ENCODE measurements at regions not wholly inside any gene's neighbourhood (a gene's known extent, or its start where the extent isn't known, plus 50 kb on each side); places are given as distances from the start of the nearest gene placed in this dataset.
"Not testable (repeated sequence)": the region's sequence is repeated elsewhere in the genome, so short reads cannot be mapped to it uniquely, and the experiment has no call there.

DNA sequence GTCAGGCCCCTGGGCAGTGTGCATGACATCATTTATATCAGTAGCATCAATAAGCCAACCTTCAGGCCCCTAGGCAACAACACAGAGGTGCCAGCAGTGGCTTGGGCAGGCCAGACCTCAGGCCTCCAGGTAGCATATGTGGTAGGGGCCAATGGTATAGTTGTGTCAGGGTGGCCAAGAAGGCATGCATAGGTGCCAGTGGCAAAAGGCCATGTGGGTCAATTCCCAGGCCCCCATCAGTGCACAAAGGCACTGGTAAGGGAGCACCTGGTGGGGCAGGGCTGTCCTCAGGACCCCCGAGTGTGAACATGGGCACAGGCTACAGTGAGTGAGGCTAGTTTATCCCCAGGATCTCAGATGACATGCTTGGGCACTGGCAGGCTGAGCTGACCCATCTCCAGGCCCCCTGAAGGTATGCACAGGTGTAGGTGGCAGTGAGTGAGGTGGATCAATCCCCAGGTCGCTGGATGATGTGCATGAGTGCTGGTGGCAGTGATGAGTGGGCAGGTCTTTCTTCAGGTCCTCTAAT, 244.1 kb upstream of the ZNF385D start:
- DNase-seq: no peak

DNA sequence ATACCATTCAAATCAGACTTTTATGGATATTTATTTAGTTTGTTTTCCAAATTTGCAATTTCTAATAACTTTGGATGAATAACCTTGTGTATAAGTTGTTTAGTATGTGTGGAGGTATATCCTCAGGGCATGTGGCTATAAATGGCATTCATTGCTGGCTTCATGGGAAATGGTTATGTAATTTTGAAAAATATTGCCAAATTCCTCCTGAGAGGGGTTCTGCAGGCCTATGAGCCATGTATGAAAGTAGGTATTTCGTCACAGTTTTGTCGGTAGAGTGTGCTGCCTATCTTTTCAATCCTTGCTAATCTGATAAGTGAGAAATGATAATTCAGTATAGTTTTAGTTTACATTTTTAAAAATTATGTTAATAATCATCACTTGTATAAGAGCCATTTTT, 256.4 kb upstream of the ZNF385D start:
- no peak for DNase-seq

DNA sequence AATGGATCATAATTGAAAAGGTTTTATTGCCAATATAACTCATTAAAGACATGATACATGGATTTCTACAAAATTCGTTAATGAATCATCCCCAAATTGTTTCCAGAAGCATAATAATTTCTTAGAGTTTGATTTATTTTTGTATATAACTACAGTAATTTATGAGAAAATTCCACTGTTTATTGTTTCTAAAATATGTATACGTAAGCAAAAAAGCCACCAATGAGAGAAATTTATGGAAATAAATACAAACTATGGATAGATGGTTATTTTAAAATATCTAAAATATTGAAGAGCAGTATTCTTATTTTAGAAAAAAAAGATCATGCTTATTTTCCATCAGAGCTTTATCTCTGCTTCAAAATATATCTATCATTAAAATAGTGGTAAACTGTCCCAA, 260.0 kb upstream of the ZNF385D start:
- DNase-seq: no peak

DNA sequence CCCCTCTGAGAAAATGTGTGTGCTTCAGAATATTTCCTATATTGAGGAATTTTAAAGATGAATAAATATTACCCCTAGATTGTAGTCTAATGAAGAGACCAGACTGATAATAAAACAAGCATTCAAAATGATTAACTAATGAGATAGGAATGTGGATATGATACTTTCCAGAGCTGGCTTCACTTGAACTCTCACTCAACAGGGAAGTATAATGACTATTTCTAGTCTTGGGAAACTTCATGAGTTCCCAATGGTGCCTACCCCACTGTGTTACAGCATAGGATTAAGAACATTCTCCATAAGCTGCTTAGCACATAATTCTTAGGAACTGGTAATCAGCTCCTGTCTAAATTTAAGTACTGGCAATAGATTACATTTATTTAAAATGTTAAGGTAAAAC, 261.5 kb upstream of the ZNF385D start:
- no peak for DNase-seq

DNA sequence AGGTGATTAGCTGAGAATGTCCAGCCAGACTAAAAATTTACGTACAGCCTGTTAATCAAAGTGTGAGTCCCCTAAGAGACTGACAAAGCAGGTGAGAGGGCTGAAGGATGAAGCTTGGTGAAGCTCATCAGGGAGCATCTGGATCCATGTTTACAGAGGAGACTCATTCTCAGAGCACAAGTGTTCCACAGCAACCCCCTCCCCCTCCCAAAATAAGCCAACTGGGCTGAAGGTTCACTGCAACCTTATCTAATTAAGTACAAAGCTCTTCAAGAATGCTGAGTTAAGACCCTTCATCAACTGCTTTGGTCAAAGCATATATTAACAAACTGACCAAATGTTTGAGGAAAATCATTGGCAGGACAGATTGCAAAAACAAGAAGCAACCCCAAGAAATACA, 262.6 kb upstream of the ZNF385D start:
- no peak for DNase-seq

DNA sequence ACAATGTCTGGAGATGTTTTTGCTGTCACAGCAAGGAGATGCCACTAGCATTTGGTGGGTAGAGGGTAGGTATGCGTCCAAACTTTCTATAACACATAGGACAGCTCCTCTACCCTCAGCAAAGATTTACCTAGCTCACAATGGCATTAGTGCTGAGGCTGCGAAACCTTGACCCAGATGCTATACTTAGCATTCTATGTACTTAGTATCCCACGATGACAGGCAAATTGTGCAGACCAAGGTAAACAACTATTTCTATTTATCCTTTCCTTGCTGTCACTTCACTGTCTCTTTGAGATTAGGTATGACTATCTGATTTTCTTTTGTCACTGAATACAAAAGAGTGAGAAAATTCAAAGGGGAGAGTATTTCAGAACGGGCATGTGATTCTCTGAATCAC, 265.2 kb upstream of the ZNF385D start:
- no peak for DNase-seq

DNA sequence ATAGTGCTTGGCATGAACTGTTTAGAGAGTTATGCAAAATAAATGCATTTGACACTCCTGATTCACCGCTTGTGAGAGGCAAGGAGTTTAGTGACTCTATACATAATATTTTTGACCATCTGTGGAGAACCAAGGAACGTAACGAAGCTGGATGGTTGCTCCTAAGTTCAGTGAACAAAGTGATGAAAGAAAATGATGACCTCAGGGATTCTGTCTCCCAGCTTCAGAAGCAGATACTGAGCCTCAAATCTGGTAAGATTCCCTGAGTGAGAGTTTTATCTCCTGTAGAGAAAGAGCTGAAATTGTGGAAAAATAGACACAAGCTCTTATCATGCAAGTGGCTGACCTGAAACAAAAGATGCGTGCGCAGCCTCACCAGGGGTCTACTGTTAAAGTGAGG, 273.6 kb upstream of the ZNF385D start:
- DNase-seq: not testable (repeated sequence)

DNA sequence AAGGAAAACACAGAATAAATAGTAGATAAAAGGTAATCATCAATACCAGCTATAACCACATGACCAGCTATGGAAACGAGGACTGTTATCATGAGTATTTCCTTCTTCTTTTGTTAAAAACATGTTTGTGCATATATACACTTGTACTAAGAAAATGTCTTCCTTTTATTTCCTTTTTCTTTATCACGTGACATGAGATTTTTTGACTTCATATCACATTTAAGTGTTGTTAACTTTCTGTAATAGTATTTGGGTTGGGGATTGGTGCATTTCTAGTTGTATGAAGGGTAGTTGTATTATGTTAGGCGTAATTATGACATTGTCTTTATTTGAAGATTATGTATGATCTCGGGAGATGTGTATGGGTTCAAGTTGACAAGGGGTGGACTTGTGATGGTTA, 278.5 kb upstream of the ZNF385D start:
- DNase-seq: no peak

DNA sequence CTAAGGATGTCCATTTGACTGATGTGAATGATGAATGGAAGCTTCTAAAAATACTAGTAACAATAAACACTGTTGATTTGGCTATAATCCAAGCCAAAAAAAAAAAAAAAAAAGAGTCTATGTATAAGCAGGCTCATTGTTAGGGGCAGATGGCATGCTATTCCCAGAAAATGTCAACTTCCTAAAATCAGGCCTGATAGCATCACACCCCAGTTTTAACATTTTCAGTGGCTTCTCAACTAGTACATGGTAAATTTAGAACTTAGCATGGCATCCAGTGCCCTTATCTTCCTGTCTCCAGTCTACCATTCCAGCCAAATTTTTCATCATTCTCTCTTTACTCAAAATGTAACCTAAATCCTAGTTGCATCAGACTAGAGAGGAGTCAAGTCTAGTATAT, 288.2 kb upstream of the ZNF385D start:
- DNase-seq: no peak

DNA sequence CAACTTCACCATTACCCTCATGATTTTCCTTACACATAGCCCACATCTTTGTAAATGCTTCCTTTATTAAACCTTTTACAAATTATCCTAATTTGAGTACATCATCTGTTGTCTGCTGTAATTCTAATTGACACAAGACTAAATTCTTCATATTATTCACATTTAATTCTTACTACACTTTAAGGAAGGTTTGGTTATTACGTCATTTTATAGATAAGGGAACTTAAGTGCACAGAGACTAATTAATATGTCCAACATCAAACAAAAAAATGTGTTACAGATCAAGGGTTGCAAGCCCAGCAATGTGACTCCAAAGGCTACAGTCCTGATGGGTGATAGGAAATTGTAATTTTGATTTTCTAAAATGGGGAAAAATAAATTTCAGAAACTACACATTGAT, 289.1 kb upstream of the ZNF385D start:
- DNase-seq: no peak

DNA sequence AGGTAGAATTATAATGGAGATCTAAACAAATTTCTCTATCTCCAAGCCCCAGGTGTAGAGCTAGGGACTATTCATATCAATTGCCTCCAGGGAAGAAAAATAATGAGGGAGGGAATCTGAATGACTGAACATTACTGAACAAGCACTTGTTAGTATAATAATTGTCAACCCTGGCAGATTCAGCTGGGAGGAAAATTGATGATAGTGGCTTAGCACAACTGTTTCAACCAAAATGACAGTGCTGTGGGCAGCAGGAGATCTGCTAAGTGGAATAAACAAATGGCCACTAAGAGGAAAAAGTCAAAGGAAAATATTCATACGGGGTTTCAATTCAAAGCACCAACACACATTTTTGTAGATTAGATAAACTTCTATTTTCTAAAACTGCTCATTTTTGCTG, 294.9 kb upstream of the ZNF385D start:
- DNase-seq: no peak

DNA sequence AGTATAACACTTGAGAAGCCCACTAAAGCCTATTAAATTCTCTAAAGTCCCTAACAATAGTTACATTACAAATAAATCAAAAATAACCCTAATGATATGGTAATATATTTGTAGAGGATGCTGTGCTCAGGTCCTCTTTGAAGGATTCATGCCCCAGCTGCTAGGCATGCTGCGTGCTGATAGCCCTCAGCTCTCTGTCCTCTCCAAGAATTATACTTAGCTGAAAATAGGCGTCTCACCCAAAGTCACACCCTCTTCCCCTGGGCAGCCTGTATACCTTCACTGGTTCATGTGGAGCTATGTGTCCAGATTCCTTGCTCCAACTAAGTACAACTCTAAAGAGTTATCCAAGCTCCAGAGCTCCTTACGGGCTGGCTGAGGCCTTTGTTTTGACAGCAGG, 312.5 kb upstream of the ZNF385D start:
- no peak for DNase-seq

DNA sequence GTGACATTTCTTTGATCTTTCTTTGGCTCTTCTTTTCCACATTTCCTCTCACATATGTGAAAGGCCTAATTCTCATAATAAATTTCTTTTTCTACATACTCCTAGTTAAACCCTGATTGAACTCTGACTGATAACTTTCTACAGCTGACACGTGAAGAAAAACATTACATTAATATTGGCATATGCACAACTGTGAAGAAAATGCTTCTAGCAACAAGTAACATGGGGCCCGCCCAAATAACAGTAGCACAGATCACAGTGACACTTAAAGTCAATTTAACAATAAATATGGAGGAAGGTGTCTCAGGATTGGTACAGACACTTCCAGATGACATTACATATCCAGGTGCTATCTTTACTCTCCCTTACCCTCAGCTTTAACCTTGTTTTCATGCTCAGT, 317.6 kb upstream of the ZNF385D start:
- DNase-seq: no peak

DNA sequence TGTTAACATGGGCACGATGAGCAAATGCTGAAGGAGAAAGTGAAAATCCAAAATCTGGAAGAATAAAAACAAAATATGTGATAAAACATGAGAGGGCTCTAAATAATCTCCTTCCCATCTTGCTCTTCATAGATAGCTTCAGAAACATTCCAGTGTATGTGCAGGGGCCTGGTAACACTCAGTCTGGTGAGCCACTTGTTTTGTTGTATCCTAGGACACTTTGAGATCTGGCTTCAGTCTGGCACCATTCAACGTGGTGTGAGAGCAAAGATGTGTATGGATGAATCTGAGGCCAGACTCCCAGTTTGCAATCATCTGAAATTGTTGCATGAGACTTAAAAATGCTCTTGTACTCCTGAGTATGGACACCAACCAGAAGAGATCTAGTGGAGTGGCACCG, 337.2 kb upstream of the ZNF385D start:
- no peak for DNase-seq

DNA sequence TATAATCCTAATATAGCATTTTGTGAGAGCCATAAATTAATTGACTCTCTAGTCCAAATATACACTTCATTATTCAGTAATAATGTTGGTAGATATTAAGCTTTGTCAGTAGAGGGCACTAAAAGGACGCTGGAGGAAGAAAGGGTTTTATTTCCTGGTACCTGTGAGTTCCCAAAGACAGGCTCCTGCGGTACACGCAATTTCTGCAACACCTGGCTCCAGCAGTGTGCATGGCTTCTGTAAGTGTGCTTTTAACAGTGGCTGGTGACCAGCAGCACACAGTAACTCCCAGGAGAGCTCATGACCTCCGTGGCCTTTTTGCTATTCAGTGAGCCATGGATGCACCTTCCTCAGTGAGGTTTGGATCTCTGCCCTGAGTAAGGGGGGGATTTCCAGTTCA, 338.3 kb upstream of the ZNF385D start:
- DNase-seq: no peak

DNA sequence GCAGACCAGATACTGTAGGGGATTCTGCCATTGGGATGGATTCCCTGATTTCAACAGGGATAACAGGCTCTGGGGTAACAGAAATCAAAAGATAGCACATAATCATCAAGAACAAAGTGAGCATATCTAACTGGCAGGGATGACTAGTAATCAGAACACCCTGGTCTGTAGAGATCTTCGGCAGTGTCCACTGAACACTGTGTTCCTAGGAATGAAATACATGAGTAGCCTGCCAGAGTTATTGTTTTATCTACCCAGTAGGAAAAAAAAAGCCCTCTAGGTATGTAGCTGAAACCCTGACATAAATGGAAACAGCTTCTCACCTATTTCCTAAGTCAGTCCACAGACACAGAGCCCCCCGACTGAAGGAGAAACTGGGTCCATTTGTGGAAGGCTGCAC, 340.3 kb upstream of the ZNF385D start:
- DNase-seq: no peak

DNA sequence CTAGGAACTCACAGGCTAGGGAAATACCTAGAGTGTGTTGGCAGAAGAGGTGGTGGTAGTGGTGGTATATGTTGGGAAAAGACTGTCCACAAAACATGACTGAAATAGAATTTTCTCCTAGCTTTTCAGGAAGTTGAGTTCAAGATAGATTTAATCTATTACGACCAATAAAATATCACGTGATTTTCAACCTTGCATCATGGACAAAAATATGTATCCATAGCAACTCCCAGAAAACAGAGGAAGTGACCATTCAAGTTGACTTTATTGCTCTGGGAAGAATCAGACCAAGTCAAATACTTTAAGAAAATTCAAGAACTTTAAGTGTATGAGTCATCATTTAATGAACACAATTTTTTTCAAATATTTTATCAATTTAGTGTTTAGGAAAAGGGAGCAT, 347.0 kb upstream of the ZNF385D start:
- no peak for DNase-seq

DNA sequence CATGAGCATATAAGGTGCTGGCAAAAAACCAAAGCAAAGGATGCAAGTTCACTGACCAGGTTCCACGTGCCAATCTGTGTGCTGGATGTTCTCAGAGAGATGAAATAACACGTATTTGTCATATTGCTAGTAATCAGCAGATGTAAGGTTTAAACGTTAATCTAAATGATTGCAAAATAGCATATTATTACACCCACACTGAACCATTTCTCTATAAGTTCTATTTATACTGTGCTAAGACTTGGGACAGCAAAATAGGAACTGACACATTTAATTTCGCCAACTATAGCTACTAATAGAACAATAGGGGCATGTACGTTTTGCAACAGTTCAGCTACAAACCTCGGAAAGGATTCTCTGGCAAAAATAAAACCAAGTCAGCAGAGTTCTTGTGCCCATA, 350.3 kb upstream of the ZNF385D start:
- DNase-seq: no peak

DNA sequence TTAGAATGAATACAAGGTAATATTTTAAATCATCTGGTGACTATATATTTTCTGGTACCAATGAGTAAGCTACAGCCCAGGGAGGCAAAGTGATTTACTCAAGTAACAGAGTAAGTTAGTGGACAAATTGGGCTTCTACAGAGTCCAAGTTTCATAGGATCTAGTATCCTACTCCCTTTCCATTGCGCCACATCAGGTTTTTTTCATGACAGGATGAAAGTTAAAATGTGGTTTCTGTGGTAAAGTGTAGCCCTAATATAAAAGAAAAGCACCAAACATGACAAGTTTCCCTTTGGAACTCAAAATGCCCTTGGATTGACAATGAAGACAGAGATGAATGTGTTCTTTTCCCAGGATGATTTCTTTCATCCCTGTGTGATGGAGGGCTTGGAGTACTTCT, 350.8 kb upstream of the ZNF385D start:
- DNase-seq: no peak

DNA sequence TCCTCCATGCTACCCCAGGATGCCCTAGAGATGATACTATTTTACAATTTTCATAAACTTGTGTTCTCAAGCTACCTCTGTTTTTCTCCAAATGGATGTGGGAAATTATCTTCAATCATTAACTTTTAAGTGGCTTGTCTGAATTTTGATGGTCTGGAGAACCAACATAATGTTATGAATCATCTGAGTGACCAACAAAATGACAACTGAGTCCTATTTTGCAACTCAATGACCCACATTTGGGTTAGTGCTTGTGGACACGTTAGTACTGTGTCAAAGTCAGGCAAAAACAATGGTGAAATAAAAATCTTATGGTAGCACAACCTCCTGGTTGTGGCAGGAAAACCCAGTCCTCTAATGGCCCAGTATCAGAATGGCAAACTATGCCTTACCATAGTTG, 352.4 kb upstream of the ZNF385D start:
- no peak for DNase-seq

DNA sequence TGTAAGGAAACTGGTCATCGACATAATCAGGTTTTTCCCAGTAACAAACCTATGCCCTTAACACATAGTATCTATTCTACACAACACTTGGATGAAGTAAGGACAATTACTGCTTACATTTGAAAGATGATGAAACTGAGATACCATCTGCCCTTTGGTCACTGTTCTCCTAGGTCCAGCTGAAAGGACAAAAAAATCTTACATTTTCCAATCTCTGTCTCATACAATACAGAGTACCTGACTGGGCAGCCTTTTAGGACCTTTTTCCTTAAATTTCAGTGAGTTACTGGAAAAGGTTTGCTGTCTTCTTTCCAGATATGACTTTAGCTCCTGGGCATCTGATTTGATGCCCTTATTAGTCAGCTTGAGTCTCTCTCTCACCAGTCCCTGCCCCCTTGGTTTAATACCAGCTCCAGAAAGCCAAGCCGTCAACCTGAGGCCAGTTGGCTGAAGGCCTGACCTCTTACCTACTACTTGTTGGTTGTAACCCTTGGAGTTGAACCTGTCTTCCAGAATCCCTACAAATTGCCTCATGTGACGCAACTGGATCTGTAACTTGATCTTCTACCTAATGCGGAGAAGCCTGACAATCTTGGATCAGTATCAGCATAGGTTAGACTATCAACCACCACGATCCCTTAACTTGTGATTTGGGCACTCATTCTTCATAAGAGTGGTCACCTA, 355.3 kb upstream of the ZNF385D start:
- DNase-seq: no peak

DNA sequence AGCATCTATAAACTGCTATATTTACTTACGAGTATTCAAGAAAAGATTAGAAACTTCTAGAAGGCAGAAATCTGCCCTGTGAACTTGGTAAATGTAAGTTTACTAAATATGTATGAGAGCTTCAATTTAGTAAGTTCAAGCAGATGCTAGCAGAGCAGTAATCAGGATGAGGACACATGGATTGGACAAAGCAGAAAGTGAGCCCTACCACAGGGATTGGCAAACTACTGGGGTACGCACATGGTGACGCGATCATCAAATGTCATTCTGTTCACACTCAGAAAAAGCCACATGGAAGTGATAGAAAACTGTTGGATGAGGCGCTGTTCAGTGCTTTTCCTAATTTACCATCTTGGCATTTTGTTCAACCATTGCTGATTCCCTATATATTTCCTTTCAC, 360.2 kb upstream of the ZNF385D start:
- no peak for DNase-seq

DNA sequence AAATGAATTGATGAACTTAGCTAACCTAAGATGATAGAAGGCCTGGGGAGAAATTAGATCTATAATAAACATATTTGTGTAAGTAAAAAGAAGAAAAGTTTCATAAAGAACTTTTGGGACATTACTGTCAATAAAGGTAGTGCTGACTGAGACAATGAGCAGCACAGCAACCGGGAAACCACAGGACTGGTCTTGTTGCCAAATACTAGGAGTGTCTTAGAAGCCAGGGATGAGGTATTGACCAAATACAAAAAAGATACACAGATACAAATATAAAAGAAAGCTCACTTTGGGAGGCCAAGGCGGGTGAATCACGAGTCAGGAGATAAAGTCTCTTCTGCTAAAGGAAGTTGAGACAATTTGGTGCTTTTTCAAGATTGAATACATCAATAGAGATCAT, 362.4 kb upstream of the ZNF385D start:
- DNase-seq: no peak

DNA sequence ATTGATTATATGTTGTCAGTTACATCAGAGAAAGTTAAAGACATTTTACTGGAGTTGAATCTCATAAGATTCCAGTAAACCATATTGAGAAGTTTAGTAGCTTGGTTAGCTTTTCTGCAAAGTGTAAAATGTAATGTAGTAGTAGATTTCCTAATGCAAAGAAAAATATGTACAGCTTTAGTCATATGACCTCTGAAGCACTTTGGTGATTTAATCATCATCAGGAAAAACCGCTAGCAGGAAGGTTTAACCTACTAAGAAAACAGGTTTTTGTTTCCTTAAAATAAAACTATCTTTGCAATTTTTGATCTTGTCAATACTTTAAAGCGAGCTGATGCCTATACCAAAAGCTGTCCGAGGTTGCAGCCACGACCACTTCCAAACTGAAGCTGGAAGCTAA, 364.6 kb upstream of the ZNF385D start:
- no peak for DNase-seq

DNA sequence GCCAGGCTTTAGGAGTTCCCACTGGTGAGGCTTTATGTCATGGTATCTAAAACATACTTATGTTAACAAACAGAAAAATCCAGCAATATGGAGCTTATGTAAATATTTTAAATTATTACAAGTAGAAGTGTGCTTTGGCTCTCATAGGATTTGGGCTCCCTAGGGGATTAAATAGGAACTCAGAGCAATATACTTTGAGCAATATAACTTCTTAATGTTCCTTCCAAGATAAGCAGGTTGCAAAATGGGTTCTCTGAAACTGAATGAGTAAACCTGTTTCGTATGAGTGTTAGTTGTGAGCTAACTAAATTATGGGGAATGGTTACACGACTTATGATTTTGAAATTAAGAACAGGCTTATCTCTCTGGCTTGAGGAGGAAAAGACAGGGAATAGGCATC, 366.1 kb upstream of the ZNF385D start:
- no peak for DNase-seq
